ENCODE measurements at regions not wholly inside any gene's neighbourhood (a gene's known extent, or its start where the extent isn't known, plus 50 kb on each side); places are given as distances from the start of the nearest gene placed in this dataset.

GRCh38 chr2:189254268-189254883, 74.8 kb upstream of the COL5A2 start:
- H3K27me3 ChIP-seq (ENCODE audit: insufficient read depth): no peaks in the 10 kb centered on the region
- H3K4me1 ChIP-seq (ENCODE audit: insufficient read depth): no peaks in the 10 kb centered on the region
- no peak for DNase-seq (ENCODE audit: low spot score)
- no peaks in the 10 kb centered on the region for H4K20me1 ChIP-seq (replicated peaks; ENCODE audit: insufficient read depth)
- ATAC-seq: peak; percentile 54; the same call in 2 of the 3 replicates
- H3K27ac ChIP-seq (ENCODE audit: low read depth): no peak overlapping the region
- Mint-ChIP-seq H3K4me1 (no peaks in the 10 kb centered on the region), H3K27ac (peak overlapping the region; percentile 72; the same call in 1 of the 2 replicates), H3K27me3 (ENCODE audit: insufficient read depth, low read depth, poor library complexity) (peaks cover 2% of the 10 kb centered on the region), H3K4me3 (no peak overlapping the region), H3K36me3 (ENCODE audit: low read depth) (no peaks in the 10 kb centered on the region), H3K9me3 (no peaks in the 10 kb centered on the region; the same call in 2 of the 3 replicates)
- TF ChIP-seq ETS1 (IDR thresholded peaks at IDR 0.05): no peak
- TF ChIP-seq, protein P1, sequence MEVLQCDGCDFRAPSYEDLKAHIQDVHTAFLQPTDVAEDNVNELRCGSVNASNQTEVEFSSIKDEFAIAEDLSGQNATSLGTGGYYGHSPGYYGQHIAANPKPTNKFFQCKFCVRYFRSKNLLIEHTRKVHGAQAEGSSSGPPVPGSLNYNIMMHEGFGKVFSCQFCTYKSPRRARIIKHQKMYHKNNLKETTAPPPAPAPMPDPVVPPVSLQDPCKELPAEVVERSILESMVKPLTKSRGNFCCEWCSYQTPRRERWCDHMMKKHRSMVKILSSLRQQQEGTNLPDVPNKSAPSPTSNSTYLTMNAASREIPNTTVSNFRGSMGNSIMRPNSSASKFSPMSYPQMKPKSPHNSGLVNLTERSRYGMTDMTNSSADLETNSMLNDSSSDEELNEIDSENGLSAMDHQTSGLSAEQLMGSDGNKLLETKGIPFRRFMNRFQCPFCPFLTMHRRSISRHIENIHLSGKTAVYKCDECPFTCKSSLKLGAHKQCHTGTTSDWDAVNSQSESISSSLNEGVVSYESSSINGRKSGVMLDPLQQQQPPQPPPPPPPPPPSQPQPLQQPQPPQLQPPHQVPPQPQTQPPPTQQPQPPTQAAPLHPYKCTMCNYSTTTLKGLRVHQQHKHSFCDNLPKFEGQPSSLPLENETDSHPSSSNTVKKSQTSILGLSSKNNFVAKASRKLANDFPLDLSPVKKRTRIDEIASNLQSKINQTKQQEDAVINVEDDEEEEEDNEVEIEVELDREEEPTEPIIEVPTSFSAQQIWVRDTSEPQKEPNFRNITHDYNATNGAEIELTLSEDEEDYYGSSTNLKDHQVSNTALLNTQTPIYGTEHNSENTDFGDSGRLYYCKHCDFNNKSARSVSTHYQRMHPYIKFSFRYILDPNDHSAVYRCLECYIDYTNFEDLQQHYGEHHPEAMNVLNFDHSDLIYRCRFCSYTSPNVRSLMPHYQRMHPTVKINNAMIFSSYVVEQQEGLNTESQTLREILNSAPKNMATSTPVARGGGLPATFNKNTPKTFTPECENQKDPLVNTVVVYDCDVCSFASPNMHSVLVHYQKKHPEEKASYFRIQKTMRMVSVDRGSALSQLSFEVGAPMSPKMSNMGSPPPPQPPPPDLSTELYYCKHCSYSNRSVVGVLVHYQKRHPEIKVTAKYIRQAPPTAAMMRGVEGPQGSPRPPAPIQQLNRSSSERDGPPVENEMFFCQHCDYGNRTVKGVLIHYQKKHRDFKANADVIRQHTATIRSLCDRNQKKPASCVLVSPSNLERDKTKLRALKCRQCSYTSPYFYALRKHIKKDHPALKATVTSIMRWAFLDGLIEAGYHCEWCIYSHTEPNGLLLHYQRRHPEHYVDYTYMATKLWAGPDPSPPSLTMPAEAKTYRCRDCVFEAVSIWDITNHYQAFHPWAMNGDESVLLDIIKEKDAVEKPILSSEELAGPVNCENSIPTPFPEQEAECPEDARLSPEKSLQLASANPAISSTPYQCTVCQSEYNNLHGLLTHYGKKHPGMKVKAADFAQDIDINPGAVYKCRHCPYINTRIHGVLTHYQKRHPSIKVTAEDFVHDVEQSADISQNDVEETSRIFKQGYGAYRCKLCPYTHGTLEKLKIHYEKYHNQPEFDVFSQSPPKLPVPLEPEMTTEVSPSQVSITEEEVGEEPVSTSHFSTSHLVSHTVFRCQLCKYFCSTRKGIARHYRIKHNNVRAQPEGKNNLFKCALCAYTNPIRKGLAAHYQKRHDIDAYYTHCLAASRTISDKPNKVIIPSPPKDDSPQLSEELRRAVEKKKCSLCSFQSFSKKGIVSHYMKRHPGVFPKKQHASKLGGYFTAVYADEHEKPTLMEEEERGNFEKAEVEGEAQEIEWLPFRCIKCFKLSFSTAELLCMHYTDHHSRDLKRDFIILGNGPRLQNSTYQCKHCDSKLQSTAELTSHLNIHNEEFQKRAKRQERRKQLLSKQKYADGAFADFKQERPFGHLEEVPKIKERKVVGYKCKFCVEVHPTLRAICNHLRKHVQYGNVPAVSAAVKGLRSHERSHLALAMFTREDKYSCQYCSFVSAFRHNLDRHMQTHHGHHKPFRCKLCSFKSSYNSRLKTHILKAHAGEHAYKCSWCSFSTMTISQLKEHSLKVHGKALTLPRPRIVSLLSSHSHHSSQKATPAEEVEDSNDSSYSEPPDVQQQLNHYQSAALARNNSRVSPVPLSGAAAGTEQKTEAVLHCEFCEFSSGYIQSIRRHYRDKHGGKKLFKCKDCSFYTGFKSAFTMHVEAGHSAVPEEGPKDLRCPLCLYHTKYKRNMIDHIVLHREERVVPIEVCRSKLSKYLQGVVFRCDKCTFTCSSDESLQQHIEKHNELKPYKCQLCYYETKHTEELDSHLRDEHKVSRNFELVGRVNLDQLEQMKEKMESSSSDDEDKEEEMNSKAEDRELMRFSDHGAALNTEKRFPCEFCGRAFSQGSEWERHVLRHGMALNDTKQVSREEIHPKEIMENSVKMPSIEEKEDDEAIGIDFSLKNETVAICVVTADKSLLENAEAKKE (CRISPR knock-in tag; IDR thresholded peaks at IDR 0.05): no peak
- TF ChIP-seq STAT1 (IDR thresholded peaks at IDR 0.05; ENCODE audit: unreplicated experiment): no peak
- TF ChIP-seq CREB1 (CRISPR knock-in tag; IDR thresholded peaks at IDR 0.05; ENCODE audit: low read depth): no peak
- no peak for TF ChIP-seq EZH2phosphoT487 (IDR thresholded peaks at IDR 0.05; ENCODE audit: unreplicated experiment)
- TF ChIP-seq POLR2AphosphoS5 (IDR thresholded peaks at IDR 0.05; ENCODE audit: low read depth): no peak
- TF ChIP-seq JUNB (IDR thresholded peaks at IDR 0.05; ENCODE audit: unreplicated experiment): no peak
- no peak for TF ChIP-seq EZH2 (IDR thresholded peaks at IDR 0.05; ENCODE audit: low read depth, unreplicated experiment)
- TF ChIP-seq ZNF114 (CRISPR knock-in tag; IDR thresholded peaks at IDR 0.05): no peak
- TF ChIP-seq ZNF331 (CRISPR knock-in tag; IDR thresholded peaks at IDR 0.05; ENCODE audit: low read depth): no peak
- TF ChIP-seq REST (IDR thresholded peaks at IDR 0.05; ENCODE audit: unreplicated experiment): no peak
- TF ChIP-seq, protein P2, sequence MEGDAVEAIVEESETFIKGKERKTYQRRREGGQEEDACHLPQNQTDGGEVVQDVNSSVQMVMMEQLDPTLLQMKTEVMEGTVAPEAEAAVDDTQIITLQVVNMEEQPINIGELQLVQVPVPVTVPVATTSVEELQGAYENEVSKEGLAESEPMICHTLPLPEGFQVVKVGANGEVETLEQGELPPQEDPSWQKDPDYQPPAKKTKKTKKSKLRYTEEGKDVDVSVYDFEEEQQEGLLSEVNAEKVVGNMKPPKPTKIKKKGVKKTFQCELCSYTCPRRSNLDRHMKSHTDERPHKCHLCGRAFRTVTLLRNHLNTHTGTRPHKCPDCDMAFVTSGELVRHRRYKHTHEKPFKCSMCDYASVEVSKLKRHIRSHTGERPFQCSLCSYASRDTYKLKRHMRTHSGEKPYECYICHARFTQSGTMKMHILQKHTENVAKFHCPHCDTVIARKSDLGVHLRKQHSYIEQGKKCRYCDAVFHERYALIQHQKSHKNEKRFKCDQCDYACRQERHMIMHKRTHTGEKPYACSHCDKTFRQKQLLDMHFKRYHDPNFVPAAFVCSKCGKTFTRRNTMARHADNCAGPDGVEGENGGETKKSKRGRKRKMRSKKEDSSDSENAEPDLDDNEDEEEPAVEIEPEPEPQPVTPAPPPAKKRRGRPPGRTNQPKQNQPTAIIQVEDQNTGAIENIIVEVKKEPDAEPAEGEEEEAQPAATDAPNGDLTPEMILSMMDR (conservative IDR thresholded peaks at IDR 0.05; ENCODE audit: low read depth in 2 of 2): no peak
- no peak for TF ChIP-seq NANOG (IDR thresholded peaks at IDR 0.05; ENCODE audit: borderline replicate concordance)
- peak overlapping the region; percentile 84 for H2AFZ ChIP-seq
- H3K79me2 ChIP-seq (replicated peaks; ENCODE audit: insufficient read depth): no peaks in the 10 kb centered on the region
- H3K36me3 ChIP-seq (ENCODE audit: insufficient read depth): no peaks in the 10 kb centered on the region
- H3K4me2 ChIP-seq: no peak overlapping the region
- H3F3A ChIP-seq (replicated peaks; ENCODE audit: low read depth): no peaks in the 10 kb centered on the region
- H3K4me3 ChIP-seq: no peak overlapping the region
- H3K9me2 ChIP-seq (ENCODE audit: insufficient read depth): no peaks in the 10 kb centered on the region; the same call in 1 of the 2 replicates

All from GM23338 (cell line).